Coronary artery (tissue), 2 donors: ENCODE measurements at regions not wholly inside any gene's neighbourhood (a gene's known extent, or its start where the extent isn't known, plus 50 kb on each side); places are given as distances from the start of the nearest gene placed in this dataset.
"Not testable (repeated sequence)": the region's sequence is repeated elsewhere in the genome, so short reads cannot be mapped to it uniquely, and the experiment has no call there.

Experiments used
- DNase-seq: peaks from one replicate; pipeline ENCODE4 v3.0.0-alpha.2; 2017; ENCODE audit warnings: low spot score
- H3K27ac ChIP-seq, 2 donors: fragments of 200-600 bp; sonication (generic); one replicate each; pipeline ENCODE4 v1.5.1; 2016 to 2019
- H3K4me3 ChIP-seq: fragments of 200-600 bp; sonication (generic); 2 replicates; pipeline ENCODE4 v1.5.1; 2016; ENCODE audit warnings: mild to moderate bottlenecking, moderate library complexity
- TF ChIP-seq, protein P1 (sequence below): fragments of 200-600 bp; sonication (generic); IDR thresholded peaks from one replicate; pipeline ENCODE4 v1.5.1; 2019; ENCODE audit warnings: antibody characterized with exemption

DNA sequence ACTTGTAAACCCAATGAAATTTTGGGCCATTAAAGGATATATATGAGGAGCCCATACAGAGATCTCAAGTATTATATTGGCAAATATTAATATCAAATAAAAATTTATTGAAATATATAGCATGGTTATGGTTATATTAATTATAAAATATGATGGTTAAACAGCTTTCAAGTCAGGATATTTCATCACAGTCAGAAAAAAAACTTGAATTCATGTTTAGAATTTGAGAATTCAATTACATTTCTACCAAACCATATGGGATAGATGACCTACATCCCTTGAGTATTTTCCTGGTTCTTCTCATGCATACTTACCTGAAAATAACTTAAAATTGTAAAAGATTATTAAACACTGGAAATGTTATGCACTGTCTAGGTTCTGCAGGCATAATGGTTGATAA lies 956.1 kb upstream of the EDIL3 start:
- no peak overlapping the region for H3K4me3 ChIP-seq
- TF ChIP-seq, protein P1, sequence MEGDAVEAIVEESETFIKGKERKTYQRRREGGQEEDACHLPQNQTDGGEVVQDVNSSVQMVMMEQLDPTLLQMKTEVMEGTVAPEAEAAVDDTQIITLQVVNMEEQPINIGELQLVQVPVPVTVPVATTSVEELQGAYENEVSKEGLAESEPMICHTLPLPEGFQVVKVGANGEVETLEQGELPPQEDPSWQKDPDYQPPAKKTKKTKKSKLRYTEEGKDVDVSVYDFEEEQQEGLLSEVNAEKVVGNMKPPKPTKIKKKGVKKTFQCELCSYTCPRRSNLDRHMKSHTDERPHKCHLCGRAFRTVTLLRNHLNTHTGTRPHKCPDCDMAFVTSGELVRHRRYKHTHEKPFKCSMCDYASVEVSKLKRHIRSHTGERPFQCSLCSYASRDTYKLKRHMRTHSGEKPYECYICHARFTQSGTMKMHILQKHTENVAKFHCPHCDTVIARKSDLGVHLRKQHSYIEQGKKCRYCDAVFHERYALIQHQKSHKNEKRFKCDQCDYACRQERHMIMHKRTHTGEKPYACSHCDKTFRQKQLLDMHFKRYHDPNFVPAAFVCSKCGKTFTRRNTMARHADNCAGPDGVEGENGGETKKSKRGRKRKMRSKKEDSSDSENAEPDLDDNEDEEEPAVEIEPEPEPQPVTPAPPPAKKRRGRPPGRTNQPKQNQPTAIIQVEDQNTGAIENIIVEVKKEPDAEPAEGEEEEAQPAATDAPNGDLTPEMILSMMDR, result no peak
- H3K27ac ChIP-seq, result no peak overlapping the region
- no peak for DNase-seq

GRCh38 chr5:85345818-85346217 lies 961.1 kb upstream of the EDIL3 start:
- no peak overlapping the region for H3K4me3 ChIP-seq
- TF ChIP-seq, protein P1, result no peak
- no peak overlapping the region for H3K27ac ChIP-seq
- no peak for DNase-seq

- no peak overlapping the region for H3K27ac ChIP-seq
- DNase-seq, result no peak
- TF ChIP-seq, protein P1, result no peak
- H3K4me3 ChIP-seq, result no peak overlapping the region
Measured at GRCh38 chr5:85357309-85357708, 972.6 kb upstream of the EDIL3 start.

DNA sequence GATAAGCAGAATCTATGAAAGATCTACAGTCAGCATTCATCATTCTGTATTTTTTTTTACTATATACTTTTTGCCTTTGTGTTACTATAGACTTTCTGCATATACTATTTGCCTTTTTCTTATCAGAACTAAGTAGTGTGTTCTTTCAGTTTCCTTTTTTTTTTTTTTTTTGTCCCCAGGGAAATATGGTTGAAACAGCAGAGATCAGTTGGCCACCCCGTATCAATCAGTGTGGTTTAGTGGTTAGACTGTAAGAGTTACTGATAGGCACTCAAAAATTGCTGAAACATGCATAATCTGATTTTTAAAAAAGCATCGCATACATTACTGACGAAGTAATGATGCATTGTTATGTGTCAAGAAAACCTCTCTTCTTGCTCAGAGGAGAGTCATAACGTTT lies 990.8 kb upstream of the EDIL3 start:
- no peak for DNase-seq
- no peak overlapping the region for H3K27ac ChIP-seq
- H3K4me3 ChIP-seq, result no peak overlapping the region
- TF ChIP-seq, protein P1, result no peak

DNA sequence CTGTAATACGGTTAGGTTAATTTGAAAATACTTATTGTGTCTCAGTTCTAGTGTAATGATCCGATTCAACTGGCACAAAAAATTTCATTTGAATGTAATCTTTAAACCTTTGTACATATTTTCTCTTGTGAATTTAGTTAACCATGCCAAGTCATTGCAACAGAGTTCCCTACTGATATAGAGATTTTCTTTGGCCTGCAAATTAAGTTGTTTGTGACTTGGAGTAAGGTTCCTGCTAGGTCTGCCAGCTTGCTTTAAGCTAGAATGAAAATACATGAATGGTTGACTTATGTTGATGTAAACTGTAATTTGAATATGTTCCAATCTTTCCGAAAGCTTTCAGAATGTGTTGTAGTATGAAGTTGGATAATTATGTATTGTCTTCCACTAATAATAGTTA lies 1004.1 kb upstream of the EDIL3 start:
- Histone ChIP-seq H3K4me3 (no peak overlapping the region), H3K27ac (no peak overlapping the region)
- TF ChIP-seq, protein P1, result no peak
- no peak for DNase-seq

- DNase-seq, H3K4me3 ChIP-seq, H3K27ac ChIP-seq: not testable (repeated sequence)
Measured at GRCh38 chr5:85392309-85392708, 1007.6 kb upstream of the EDIL3 start.

DNA sequence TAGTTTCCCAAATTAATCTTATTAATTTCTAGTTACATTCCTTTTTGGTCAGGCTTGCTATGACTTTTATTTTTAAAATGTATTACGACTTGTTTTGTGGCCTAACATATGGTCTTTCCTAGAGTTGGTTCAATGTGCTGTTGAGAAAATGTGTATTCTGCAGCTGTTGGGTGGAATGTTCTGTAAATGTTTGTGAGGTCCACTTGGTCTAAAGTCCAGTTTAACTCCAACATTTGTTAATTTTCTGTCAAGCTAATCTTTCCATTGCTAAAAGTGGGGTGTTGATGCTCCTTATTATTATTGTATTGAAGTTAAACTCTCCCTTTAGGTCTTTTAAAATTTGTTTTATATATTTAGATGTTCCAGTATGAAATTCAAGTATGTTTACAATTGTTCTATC lies 1010.8 kb upstream of the EDIL3 start:
- no peak for DNase-seq
- H3K4me3 ChIP-seq, result no peak overlapping the region
- TF ChIP-seq, protein P1, result no peak
- no peak overlapping the region for H3K27ac ChIP-seq

DNA sequence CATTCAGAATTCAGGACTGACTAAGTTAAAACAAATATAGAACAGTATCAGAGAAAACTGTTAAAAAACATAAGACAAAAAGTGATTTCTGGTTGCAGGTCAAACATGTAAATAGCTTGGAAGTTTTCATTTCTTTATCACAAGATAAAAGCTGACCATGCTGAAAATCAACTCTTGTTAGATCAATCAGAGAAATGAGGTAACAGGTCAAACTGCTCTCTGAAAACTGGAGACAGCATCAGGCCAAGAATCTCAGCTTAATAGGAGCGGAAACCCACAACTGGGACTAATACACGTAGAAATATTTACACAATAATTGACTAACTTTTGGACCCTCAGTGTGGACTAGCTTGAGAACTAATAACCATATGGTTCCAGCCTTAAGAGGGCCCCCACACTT lies 1012.8 kb upstream of the EDIL3 start:
- DNase-seq, result no peak
- H3K27ac ChIP-seq, result no peak overlapping the region
- TF ChIP-seq, protein P1, result no peak
- no peak overlapping the region for H3K4me3 ChIP-seq
